Naive thymus-derived CD8-positive, alpha-beta T cell (primary cell): ENCODE measurements at regions not wholly inside any gene's neighbourhood (a gene's known extent, or its start where the extent isn't known, plus 50 kb on each side); places are given as distances from the start of the nearest gene placed in this dataset.

ENCODE experiments used
- ATAC-seq, 2 donors: fragments of 150-1000 bp; cut with Tn5 transposase in 1 of 2; sonication (Bioruptor Pico), chemical (Tn5 transposase) in 1 of 2; 1 replicate in 1 of 2; 2 replicates in 1 of 2; pipeline ENCODE4 v1.10.0; 2021; ENCODE audit warnings: mild to moderate bottlenecking in 2 of 2, moderate library complexity in 2 of 2
- POLR2A ChIA-PET: fragments of 350-600 bp; sonication (Branson Sonifier 250); formaldehyde crosslinking; loops from one replicate; lab custom pipeline; 2021; ENCODE audit warnings: antibody characterized with exemption; lab: Charles Lee
- DNase-seq, 10 donors: peaks; one replicate each; pipeline versions ENCODE4 v3.0.0 to v3.0.0-alpha.2; 2020 to 2022
- H3K27ac Mint-ChIP-seq, 10 donors: one replicate each; pipeline ENCODE4 v1.8.0; 2020 to 2022; ENCODE audit warnings: mild to moderate bottlenecking in 10 of 10, mixed read lengths in 10 of 10, moderate library complexity in 4 of 10, inconsistent platforms in 1 of 10
- H3K27me3 Mint-ChIP-seq, 5 donors: one replicate each; pipeline ENCODE4 v1.8.0; 2021 to 2022; ENCODE audit warnings: mixed read lengths in 5 of 5
- H3K36me3 Mint-ChIP-seq, 3 donors: one replicate each; pipeline ENCODE4 v1.8.0; 2020 to 2022; ENCODE audit warnings: mixed read lengths in 3 of 3, mild to moderate bottlenecking in 2 of 3, inconsistent platforms in 1 of 3
- H3K4me1 Mint-ChIP-seq, 4 donors: one replicate each; pipeline ENCODE4 v1.8.0; 2021 to 2022; ENCODE audit warnings: mixed read lengths in 4 of 4
- H3K4me3 Mint-ChIP-seq, 10 donors: one replicate each; pipeline ENCODE4 v1.8.0; 2020 to 2022; ENCODE audit warnings: mild to moderate bottlenecking in 10 of 10, mixed read lengths in 10 of 10, moderate library complexity in 6 of 10, inconsistent platforms in 1 of 10
- H3K9me3 Mint-ChIP-seq, 9 donors: one replicate each; pipeline ENCODE4 v1.8.0; 2020 to 2022; ENCODE audit warnings: mixed read lengths in 9 of 9, mild to moderate bottlenecking in 3 of 9, inconsistent platforms in 1 of 9, moderate library complexity in 1 of 9

DNA sequence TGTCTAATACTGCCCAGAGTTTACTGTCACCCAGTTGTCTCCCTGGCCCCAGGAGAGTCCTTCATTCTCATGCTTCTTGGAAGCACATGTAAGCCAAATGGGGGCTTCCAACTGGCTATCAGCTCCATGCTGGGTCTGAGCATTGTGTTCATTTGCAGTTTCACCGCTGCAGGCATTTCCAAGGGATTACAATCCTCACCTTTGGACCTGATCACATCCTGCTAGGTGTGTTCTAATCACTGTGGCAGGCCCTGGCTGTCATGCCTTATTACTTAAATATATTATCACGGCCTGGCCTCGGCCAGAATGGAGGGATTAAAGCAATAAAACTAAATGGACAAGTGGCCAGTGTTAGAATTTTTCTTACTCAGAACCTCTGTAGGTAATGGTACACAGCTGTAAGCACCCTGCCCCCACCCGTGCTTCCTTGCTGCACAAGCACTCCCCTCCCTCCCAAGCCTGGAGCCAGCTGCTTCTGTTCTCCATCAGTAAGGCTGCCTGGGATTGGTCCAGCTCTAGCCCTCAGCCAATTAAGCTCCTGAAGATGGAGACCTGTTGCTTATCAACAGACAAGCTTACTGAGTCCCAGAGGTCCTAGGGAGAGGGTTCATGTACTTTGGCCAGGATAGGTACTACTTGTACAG, 175.9 kb upstream of the RBM19 start:
- Mint-ChIP-seq H3K27ac (no peak overlapping the region), H3K27me3 (peaks cover 0 to 17% (median 0%) of the 10 kb centered on the region in 5 donors), H3K36me3 (no peaks in the 10 kb centered on the region), H3K4me1 (no peaks in the 10 kb centered on the region), H3K4me3 (no peak overlapping the region), H3K9me3 (peaks cover 0 to 8% (median 0%) of the 10 kb centered on the region in 9 donors)
- DNase-seq: no peak
- POLR2A ChIA-PET: no interaction called here
- no peak for ATAC-seq

DNA sequence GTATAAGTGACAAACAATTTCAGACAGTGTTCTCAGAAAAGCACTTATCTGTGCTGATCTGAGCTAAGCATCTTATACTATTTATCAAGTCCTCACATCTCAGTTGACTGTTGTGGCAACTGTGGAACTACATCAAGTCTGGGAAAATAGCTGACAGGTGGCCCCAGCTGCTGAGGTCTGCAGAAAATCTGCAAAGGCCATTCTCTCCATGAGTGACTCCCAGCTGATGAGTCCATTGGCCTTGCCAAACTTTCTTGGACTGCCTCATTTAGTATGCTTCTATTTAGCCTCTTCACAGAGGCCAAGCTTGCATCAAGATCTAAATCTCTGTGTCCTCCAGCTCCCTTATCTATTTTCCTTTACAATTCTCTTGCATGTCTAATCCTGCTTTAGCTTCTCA, 174.5 kb upstream of the RBM19 start:
- peaks cover 0 to 15% (median 0%) of the 10 kb centered on the region in 5 donors for H3K27me3 Mint-ChIP-seq
- no peaks in the 10 kb centered on the region for H3K9me3 Mint-ChIP-seq
- POLR2A ChIA-PET: no interaction called here
- no peaks in the 10 kb centered on the region for H3K36me3 Mint-ChIP-seq
- DNase-seq (no peak), ATAC-seq (no peak)
- H3K4me1 Mint-ChIP-seq: no peaks in the 10 kb centered on the region
- no peak overlapping the region for H3K27ac Mint-ChIP-seq
- no peak overlapping the region for H3K4me3 Mint-ChIP-seq

DNA sequence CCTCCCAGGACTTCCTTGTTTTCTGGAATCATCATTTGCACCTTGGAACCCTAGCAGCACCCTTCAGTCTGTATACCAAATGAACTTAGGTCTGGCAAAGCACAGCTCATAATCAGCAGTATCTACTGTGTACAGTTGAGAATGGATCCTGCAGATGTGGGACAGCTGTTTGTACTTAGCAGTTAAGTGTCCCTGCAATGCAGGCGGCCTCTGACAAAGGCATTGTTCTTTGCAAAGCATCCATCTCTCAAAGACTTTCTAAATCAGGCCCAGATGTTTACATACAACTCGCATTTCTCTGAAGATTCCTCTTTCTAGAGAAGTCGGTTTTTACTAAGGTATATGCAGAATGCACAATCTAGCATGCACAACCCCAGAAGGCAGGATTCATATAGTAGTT, 170.5 kb upstream of the RBM19 start:
- POLR2A ChIA-PET: no interaction called here

DNA sequence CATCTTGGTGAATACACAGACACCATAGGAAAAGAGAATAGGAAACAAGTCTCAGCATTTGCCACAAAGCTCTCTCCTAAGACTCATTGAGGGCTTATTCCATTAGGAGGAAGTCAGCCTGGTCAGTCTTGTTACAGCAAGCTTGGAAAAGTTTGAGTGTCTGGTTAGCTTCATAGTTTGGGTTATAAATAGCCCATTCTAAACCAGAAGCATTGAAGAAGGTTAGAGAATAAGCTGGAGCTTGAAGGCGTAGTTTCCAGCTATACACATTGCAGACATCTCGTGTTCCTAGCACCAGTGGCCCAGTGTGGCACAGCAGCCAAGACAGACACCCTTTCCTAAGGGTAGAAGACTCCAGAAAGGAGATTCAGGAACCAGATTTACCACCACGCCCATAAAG, 168.8 kb upstream of the RBM19 start:
- H3K4me1 Mint-ChIP-seq: no peaks in the 10 kb centered on the region
- DNase-seq: no peak
- no peaks in the 10 kb centered on the region for H3K36me3 Mint-ChIP-seq
- H3K4me3 Mint-ChIP-seq: no peak overlapping the region
- peaks cover 0 to 20% (median 0%) of the 10 kb centered on the region in 5 donors for H3K27me3 Mint-ChIP-seq
- POLR2A ChIA-PET: no interaction called here
- H3K27ac Mint-ChIP-seq: no peak overlapping the region
- no peaks in the 10 kb centered on the region for H3K9me3 Mint-ChIP-seq
- no peak for ATAC-seq

More for the DNA sequence above, 170.5 kb upstream of the RBM19 start:
- Mint-ChIP-seq H3K4me3 (no peak overlapping the region), H3K27ac (no peak overlapping the region), H3K27me3 (peaks cover 0 to 15% (median 0%) of the 10 kb centered on the region in 5 donors), H3K4me1 (no peaks in the 10 kb centered on the region), H3K36me3 (no peaks in the 10 kb centered on the region), H3K9me3 (no peaks in the 10 kb centered on the region)
- ATAC-seq: no peak
- DNase-seq: no peak

DNA sequence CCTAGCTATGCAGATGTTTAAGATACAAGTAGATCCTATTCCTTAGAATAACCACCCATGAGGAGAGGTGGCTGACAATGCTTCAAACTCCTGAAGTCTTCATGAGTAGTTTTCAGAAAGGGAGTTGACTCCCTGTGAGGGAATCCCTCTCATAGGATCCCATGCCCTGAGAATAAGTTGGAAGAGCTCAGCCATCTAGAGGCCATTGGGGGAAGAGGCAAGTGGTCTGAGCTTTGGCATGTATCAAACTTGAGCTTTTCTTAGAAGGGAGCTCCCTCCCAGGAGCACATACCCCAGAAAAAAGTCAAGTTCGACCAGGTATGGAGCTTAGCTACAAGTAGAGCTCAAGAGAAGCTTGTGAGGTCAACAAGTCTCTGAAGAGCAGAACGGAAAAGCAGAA, 165.7 kb upstream of the RBM19 start:
- no peak for ATAC-seq
- H3K36me3 Mint-ChIP-seq: no peaks in the 10 kb centered on the region
- H3K4me3 Mint-ChIP-seq: no peak overlapping the region
- DNase-seq: no peak
- POLR2A ChIA-PET: no interaction called here
- H3K4me1 Mint-ChIP-seq: no peaks in the 10 kb centered on the region
- H3K27ac Mint-ChIP-seq: no peak overlapping the region
- peaks cover 0 to 16% (median 3%) of the 10 kb centered on the region in 5 donors for H3K27me3 Mint-ChIP-seq
- peaks cover 0 to 10% (median 0%) of the 10 kb centered on the region in 9 donors for H3K9me3 Mint-ChIP-seq

GRCh38 chr12:114123108-114123507, 157.0 kb upstream of the RBM19 start:
- peaks cover 0 to 10% (median 0%) of the 10 kb centered on the region in 9 donors for H3K9me3 Mint-ChIP-seq
- POLR2A ChIA-PET: no interaction called here
- H3K27ac Mint-ChIP-seq: no peak overlapping the region
- DNase-seq (no peak), ATAC-seq (no peak)
- H3K36me3 Mint-ChIP-seq: no peaks in the 10 kb centered on the region
- H3K27me3 Mint-ChIP-seq: peaks cover 0 to 9% (median 1%) of the 10 kb centered on the region in 5 donors
- no peak overlapping the region for H3K4me3 Mint-ChIP-seq
- no peaks in the 10 kb centered on the region for H3K4me1 Mint-ChIP-seq

DNA sequence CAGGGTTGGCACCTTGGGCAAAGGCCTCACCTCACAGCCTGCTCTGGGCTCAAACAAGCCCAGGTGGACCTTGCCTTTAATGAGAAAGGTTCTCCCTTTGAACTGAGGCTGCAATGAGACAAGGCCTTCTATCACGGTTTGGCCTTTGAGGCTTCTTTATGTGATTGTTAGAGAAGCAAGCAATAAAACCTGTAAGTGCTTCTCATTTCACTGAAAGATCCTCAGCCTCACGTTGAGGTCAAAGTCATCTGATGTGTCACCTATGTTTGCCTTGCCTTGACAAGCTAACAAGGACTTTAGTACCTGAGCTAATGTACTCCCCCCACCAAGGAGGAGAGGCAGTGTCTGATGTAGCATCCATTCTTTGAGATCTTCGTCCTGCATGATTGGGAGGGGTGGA, 155.9 kb upstream of the RBM19 start:
- H3K27me3 Mint-ChIP-seq: peaks cover 0 to 17% (median 2%) of the 10 kb centered on the region in 5 donors

GRCh38 chr12:114119316-114119715, 153.2 kb upstream of the RBM19 start:
- POLR2A ChIA-PET: no interaction called here
- ATAC-seq: no peak

More for the DNA sequence above, 155.9 kb upstream of the RBM19 start:
- peaks cover 0 to 2% (median 0%) of the 10 kb centered on the region in 9 donors for H3K9me3 Mint-ChIP-seq
- no peak overlapping the region for H3K4me3 Mint-ChIP-seq
- POLR2A ChIA-PET: no interaction called here
- no peak overlapping the region for H3K27ac Mint-ChIP-seq
- H3K4me1 Mint-ChIP-seq: no peaks in the 10 kb centered on the region
- H3K36me3 Mint-ChIP-seq: no peaks in the 10 kb centered on the region
- no peak for ATAC-seq
- no peak for DNase-seq

GRCh38 chr12:114096461-114096860, 130.3 kb upstream of the RBM19 start:
- DNase-seq: no peak
- H3K27ac Mint-ChIP-seq: no peak overlapping the region
- peaks cover 0 to 13% (median 7%) of the 10 kb centered on the region in 9 donors for H3K9me3 Mint-ChIP-seq
- ATAC-seq: no peak
- no peaks in the 10 kb centered on the region for H3K4me1 Mint-ChIP-seq
- H3K27me3 Mint-ChIP-seq: peaks cover 0 to 4% (median 2%) of the 10 kb centered on the region in 5 donors
- H3K36me3 Mint-ChIP-seq: no peaks in the 10 kb centered on the region
- POLR2A ChIA-PET: no interaction called here
- H3K4me3 Mint-ChIP-seq: no peak overlapping the region

More at GRCh38 chr12:114119316-114119715, 153.2 kb upstream of the RBM19 start:
- Mint-ChIP-seq H3K27ac (no peak overlapping the region), H3K9me3 (peaks cover 0 to 17% (median 3%) of the 10 kb centered on the region in 9 donors), H3K36me3 (no peaks in the 10 kb centered on the region), H3K4me1 (no peaks in the 10 kb centered on the region), H3K4me3 (no peak overlapping the region), H3K27me3 (peaks cover 0 to 8% (median 6%) of the 10 kb centered on the region in 5 donors)
- no peak for DNase-seq

- no peak for ATAC-seq
- H3K27ac Mint-ChIP-seq: no peak overlapping the region
These were observed 127.4 kb upstream of the RBM19 start for GRCh38 chr12:114093520-114093919.

DNA sequence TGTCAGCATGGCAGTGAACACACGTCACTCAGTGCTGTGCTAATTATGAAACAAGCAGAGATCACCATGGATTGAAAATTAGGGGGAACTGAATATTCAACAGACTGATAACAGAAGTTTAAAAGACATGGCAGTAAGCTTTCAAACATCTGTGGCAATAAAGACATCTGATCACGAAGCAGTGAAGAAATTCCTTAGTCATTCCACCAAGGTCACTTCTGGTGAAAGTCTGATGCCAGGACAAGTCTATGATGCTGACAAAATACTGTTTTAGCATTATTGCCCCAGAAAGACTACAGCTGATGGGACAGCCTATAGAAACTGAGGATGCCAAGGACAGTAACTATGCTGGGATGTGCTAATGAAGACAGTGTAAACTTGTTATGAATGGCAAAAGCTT, 126.9 kb upstream of the RBM19 start:
- H3K4me1 Mint-ChIP-seq: no peaks in the 10 kb centered on the region
- H3K9me3 Mint-ChIP-seq: peaks cover 0 to 15% (median 7%) of the 10 kb centered on the region in 9 donors
- DNase-seq (no peak), ATAC-seq (no peak)
- peaks cover 1 to 10% (median 2%) of the 10 kb centered on the region in 5 donors for H3K27me3 Mint-ChIP-seq
- no peaks in the 10 kb centered on the region for H3K36me3 Mint-ChIP-seq
- POLR2A ChIA-PET: no interaction called here
- H3K27ac Mint-ChIP-seq: no peak overlapping the region
- no peak overlapping the region for H3K4me3 Mint-ChIP-seq

More at GRCh38 chr12:114093520-114093919, 127.4 kb upstream of the RBM19 start:
- Mint-ChIP-seq H3K9me3 (peaks cover 0 to 15% (median 7%) of the 10 kb centered on the region in 9 donors), H3K27me3 (peaks cover 1 to 10% (median 2%) of the 10 kb centered on the region in 5 donors), H3K4me3 (no peak overlapping the region), H3K4me1 (no peaks in the 10 kb centered on the region), H3K36me3 (no peaks in the 10 kb centered on the region)
- POLR2A ChIA-PET: no interaction called here
- no peak for DNase-seq

- Mint-ChIP-seq H3K4me1 (no peaks in the 10 kb centered on the region), H3K36me3 (no peaks in the 10 kb centered on the region), H3K4me3 (no peak overlapping the region), H3K9me3 (peaks cover 0 to 15% (median 5%) of the 10 kb centered on the region in 9 donors), H3K27ac (no peak overlapping the region), H3K27me3 (peaks cover 0 to 10% (median 3%) of the 10 kb centered on the region in 5 donors)
- DNase-seq (no peak), ATAC-seq (no peak)
- POLR2A ChIA-PET: no interaction called here
These were observed 124.1 kb upstream of the RBM19 start for GRCh38 chr12:114090211-114090610.

- ATAC-seq: no peak
- Mint-ChIP-seq H3K36me3 (no peaks in the 10 kb centered on the region), H3K9me3 (peaks cover 0 to 9% (median 0%) of the 10 kb centered on the region in 9 donors), H3K27ac (no peak overlapping the region), H3K4me1 (no peaks in the 10 kb centered on the region), H3K4me3 (no peak overlapping the region), H3K27me3 (peaks cover 0 to 10% (median 3%) of the 10 kb centered on the region in 5 donors)
- POLR2A ChIA-PET: no interaction called here
- DNase-seq: no peak
These were observed 107.0 kb upstream of the RBM19 start for GRCh38 chr12:114073076-114073475.

GRCh38 chr12:114069507-114069906, 103.4 kb upstream of the RBM19 start:
- POLR2A ChIA-PET: no interaction called here
- Mint-ChIP-seq H3K4me3 (no peak overlapping the region), H3K9me3 (peaks cover 0 to 6% (median 2%) of the 10 kb centered on the region in 9 donors), H3K36me3 (no peaks in the 10 kb centered on the region), H3K4me1 (no peaks in the 10 kb centered on the region), H3K27me3 (peaks cover 0 to 17% (median 8%) of the 10 kb centered on the region in 5 donors), H3K27ac (no peak overlapping the region)
- ATAC-seq (no peak), DNase-seq (no peak)
